ENCODE measurements at regions not wholly inside any gene's neighbourhood (a gene's known extent, or its start where the extent isn't known, plus 50 kb on each side); places are given as distances from the start of the nearest gene placed in this dataset.

GRCh38 chr6:144624246-144624645, 339.1 kb downstream of the UTRN start:
- no peaks in the 10 kb centered on the region for H4K20me1 ChIP-seq (ENCODE audit: insufficient read depth, low read length)
- H3K9me3 ChIP-seq (ENCODE audit: low read depth, low read length): no peaks in the 10 kb centered on the region
- no peaks in the 10 kb centered on the region for H3K4me1 ChIP-seq (ENCODE audit: insufficient read depth, low read length)
- no peak for DNase-seq (ENCODE audit: insufficient read length, low spot score, missing footprints)
- peaks cover 4% of the 10 kb centered on the region for H3K79me2 ChIP-seq (ENCODE audit: insufficient read depth, low read length)
- H3K27me3 ChIP-seq (ENCODE audit: insufficient read depth, low read length): no peaks in the 10 kb centered on the region
- no peak overlapping the region for H2AFZ ChIP-seq (ENCODE audit: low read length)
- no peak overlapping the region for H3K27ac ChIP-seq (ENCODE audit: low read depth, low read length)
- TF ChIP-seq, protein P1, sequence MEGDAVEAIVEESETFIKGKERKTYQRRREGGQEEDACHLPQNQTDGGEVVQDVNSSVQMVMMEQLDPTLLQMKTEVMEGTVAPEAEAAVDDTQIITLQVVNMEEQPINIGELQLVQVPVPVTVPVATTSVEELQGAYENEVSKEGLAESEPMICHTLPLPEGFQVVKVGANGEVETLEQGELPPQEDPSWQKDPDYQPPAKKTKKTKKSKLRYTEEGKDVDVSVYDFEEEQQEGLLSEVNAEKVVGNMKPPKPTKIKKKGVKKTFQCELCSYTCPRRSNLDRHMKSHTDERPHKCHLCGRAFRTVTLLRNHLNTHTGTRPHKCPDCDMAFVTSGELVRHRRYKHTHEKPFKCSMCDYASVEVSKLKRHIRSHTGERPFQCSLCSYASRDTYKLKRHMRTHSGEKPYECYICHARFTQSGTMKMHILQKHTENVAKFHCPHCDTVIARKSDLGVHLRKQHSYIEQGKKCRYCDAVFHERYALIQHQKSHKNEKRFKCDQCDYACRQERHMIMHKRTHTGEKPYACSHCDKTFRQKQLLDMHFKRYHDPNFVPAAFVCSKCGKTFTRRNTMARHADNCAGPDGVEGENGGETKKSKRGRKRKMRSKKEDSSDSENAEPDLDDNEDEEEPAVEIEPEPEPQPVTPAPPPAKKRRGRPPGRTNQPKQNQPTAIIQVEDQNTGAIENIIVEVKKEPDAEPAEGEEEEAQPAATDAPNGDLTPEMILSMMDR (IDR thresholded peaks at IDR 0.05; ENCODE audit: extremely low read depth, low read depth, low read length): no peak
- no peaks in the 10 kb centered on the region for H3K36me3 ChIP-seq (ENCODE audit: insufficient read depth, low read length)
- no peak overlapping the region for H3K4me3 ChIP-seq (ENCODE audit: insufficient read depth, low read length)
- H3K4me2 ChIP-seq (ENCODE audit: insufficient read depth, low read length): no peak overlapping the region

DNA sequence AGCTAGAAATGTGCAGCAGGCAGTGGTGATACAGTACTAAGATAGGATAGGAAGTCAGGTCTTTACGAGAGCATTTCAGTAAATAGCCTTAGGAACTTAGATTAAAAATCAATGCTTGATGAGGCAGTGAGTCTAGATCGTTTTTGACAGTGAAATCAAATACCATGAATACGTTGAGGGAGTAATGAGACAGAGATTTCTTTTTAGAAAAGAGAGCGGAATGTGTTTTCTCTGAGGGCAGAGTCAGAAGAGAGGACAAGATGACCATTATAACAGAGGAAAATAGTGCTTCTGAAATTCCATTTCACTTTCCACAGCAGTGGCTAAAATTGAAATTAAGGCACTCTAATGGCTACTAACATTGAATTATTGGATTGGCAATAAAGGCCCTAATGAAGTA, 339.6 kb downstream of the UTRN start:
- H3K4me2 ChIP-seq (ENCODE audit: insufficient read depth, low read length): no peak overlapping the region
- peaks cover 6% of the 10 kb centered on the region for H3K79me2 ChIP-seq (ENCODE audit: insufficient read depth, low read length)
- TF ChIP-seq, protein P1 (IDR thresholded peaks at IDR 0.05; ENCODE audit: extremely low read depth, low read depth, low read length): no peak
- H3K27ac ChIP-seq (ENCODE audit: low read depth, low read length): no peak overlapping the region
- H3K27me3 ChIP-seq (ENCODE audit: insufficient read depth, low read length): no peaks in the 10 kb centered on the region
- H2AFZ ChIP-seq (ENCODE audit: low read length): no peak overlapping the region
- DNase-seq (ENCODE audit: insufficient read length, low spot score, missing footprints): no peak
- no peaks in the 10 kb centered on the region for H3K9me3 ChIP-seq (ENCODE audit: low read depth, low read length)
- no peaks in the 10 kb centered on the region for H3K4me1 ChIP-seq (ENCODE audit: insufficient read depth, low read length)
- H4K20me1 ChIP-seq (ENCODE audit: insufficient read depth, low read length): no peaks in the 10 kb centered on the region
- H3K4me3 ChIP-seq (ENCODE audit: insufficient read depth, low read length): no peak overlapping the region
- H3K36me3 ChIP-seq (ENCODE audit: insufficient read depth, low read length): no peaks in the 10 kb centered on the region

DNA sequence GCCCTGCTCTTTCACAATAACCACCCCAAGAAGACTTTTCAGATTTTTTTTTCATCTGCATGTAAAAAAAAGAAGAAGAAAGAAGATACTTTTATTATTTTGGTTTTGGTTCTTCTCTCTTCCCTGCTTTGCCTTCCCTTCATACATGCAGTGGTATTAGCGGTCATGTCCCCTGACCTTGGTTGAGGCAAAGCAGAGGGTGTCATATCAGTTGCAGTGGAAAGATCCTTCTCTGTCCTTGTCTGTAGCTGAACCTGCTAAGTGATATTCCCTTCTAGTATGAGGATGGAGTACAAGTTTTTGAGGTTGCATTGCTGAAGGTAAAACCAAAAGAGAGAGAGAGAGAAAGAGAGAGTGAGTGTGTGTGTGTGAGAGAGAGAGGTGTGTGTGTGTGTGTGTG, 345.7 kb downstream of the UTRN start:
- Histone ChIP-seq H3K4me3 (ENCODE audit: insufficient read depth, low read length) (no peak overlapping the region), H2AFZ (ENCODE audit: low read length) (no peak overlapping the region)

GRCh38 chr6:144632266-144632665, 347.1 kb downstream of the UTRN start:
- DNase-seq (ENCODE audit: insufficient read length, low spot score, missing footprints): no peak
- Histone ChIP-seq H3K4me1 (ENCODE audit: insufficient read depth, low read length) (no peaks in the 10 kb centered on the region), H4K20me1 (ENCODE audit: insufficient read depth, low read length) (no peaks in the 10 kb centered on the region), H3K27ac (ENCODE audit: low read depth, low read length) (no peak overlapping the region), H3K79me2 (ENCODE audit: insufficient read depth, low read length) (peaks cover 17% of the 10 kb centered on the region), H2AFZ (ENCODE audit: low read length) (no peak overlapping the region), H3K27me3 (ENCODE audit: insufficient read depth, low read length) (no peaks in the 10 kb centered on the region), H3K4me3 (ENCODE audit: insufficient read depth, low read length) (no peak overlapping the region), H3K36me3 (ENCODE audit: insufficient read depth, low read length) (no peaks in the 10 kb centered on the region), H3K9me3 (ENCODE audit: low read depth, low read length) (no peaks in the 10 kb centered on the region), H3K4me2 (ENCODE audit: insufficient read depth, low read length) (no peak overlapping the region)
- TF ChIP-seq, protein P1 (IDR thresholded peaks at IDR 0.05; ENCODE audit: extremely low read depth, low read depth, low read length): no peak

More for the DNA sequence above, 345.7 kb downstream of the UTRN start:
- TF ChIP-seq, protein P1 (IDR thresholded peaks at IDR 0.05; ENCODE audit: extremely low read depth, low read depth, low read length): no peak
- Histone ChIP-seq H3K9me3 (ENCODE audit: low read depth, low read length) (no peaks in the 10 kb centered on the region), H3K79me2 (ENCODE audit: insufficient read depth, low read length) (peaks cover 17% of the 10 kb centered on the region), H3K4me1 (ENCODE audit: insufficient read depth, low read length) (no peaks in the 10 kb centered on the region), H3K27ac (ENCODE audit: low read depth, low read length) (no peak overlapping the region), H3K27me3 (ENCODE audit: insufficient read depth, low read length) (no peaks in the 10 kb centered on the region), H4K20me1 (ENCODE audit: insufficient read depth, low read length) (no peaks in the 10 kb centered on the region), H3K4me2 (ENCODE audit: insufficient read depth, low read length) (no peak overlapping the region), H3K36me3 (ENCODE audit: insufficient read depth, low read length) (no peaks in the 10 kb centered on the region)
- no peak for DNase-seq (ENCODE audit: insufficient read length, low spot score, missing footprints)

All from osteoblast (primary cell).